ENCODE measurements at regions not wholly inside any gene's neighbourhood (a gene's known extent, or its start where the extent isn't known, plus 50 kb on each side); places are given as distances from the start of the nearest gene placed in this dataset.

GRCh38 chr6:133191323-133191722, 49.8 kb upstream of the EYA4 start:
- no peak for DNase-seq

Measured in femur (tissue), 1 donor.